H1 (cell line): ENCODE measurements at regions not wholly inside any gene's neighbourhood (a gene's known extent, or its start where the extent isn't known, plus 50 kb on each side); places are given as distances from the start of the nearest gene placed in this dataset.

Experiments
- CTCF ChIA-PET: fragments of 300-600 bp; sonication (Branson Sonifier 250); formaldehyde crosslinking; loops from one replicate; lab custom pipeline; 2021; ENCODE audit not compliant: partially characterized antibody; lab: Charles Lee
- POLR2A ChIA-PET: fragments of 300-600 bp; sonication (Branson Sonifier 250); formaldehyde crosslinking; loops from one replicate; lab custom pipeline; 2021; ENCODE audit warnings: inconsistent platforms; ENCODE audit not compliant: partially characterized antibody; lab: Charles Lee
- DNase-seq, 2 experiments: peaks; one replicate each; pipeline versions ENCODE4 v3.0.0 to v3.0.0-alpha.2; 2010 to 2022; ENCODE audit warnings: low spot score in 2 of 2, low read depth in 1 of 2, mixed read lengths in 1 of 2
- FAIRE-seq: peaks from 2 replicates; lab custom pipeline; 2011; peaks lifted over from hg19 to GRCh38; lab: Jason Lieb, UNC
- H2AFZ ChIP-seq: 2 replicates; pipeline ENCODE4 v1.8.1; 2012; ENCODE audit warnings: low read length, inconsistent platforms
- H2AK5ac ChIP-seq: 2 replicates; pipeline ENCODE4 v1.6.1; 2013; ENCODE audit warnings: low read depth, low read length
- H2BK120ac ChIP-seq: replicated peaks from 2 replicates; pipeline ENCODE3; 2013; ENCODE audit warnings: low read depth, low read length, inconsistent platforms
- H2BK12ac ChIP-seq: 2 replicates; pipeline ENCODE4 v1.6.1; 2013; ENCODE audit warnings: low read depth, low read length
- H2BK15ac ChIP-seq: 2 replicates; pipeline ENCODE4 v1.6.1; 2013; ENCODE audit warnings: low read length
- H2BK20ac ChIP-seq: 2 replicates; pipeline ENCODE4 v1.6.1; 2013; ENCODE audit warnings: low read length
- H2BK5ac ChIP-seq: 2 replicates; pipeline ENCODE4 v1.6.1; 2013; ENCODE audit warnings: low read depth, low read length
- H3K14ac ChIP-seq: 2 replicates; pipeline ENCODE4 v1.6.1; 2013; ENCODE audit warnings: inconsistent platforms; ENCODE audit not compliant: insufficient read length
- H3K18ac ChIP-seq: 2 replicates; pipeline ENCODE4 v1.6.1; 2013; ENCODE audit warnings: low read length; ENCODE audit errors: extremely low read depth
- H3K23ac ChIP-seq: 2 replicates; pipeline ENCODE4 v1.6.1; 2013; ENCODE audit warnings: inconsistent platforms; ENCODE audit not compliant: insufficient read length
- H3K23me2 ChIP-seq: 2 replicates; pipeline ENCODE4 v1.6.1; 2013; ENCODE audit warnings: low read depth, low read length
- H3K27ac ChIP-seq: 2 replicates; pipeline ENCODE4 v1.6.1; 2011; ENCODE audit warnings: low read depth, low read length, inconsistent platforms
- H3K27me3 ChIP-seq, 4 experiments: replicated peaks in 1 of 4; 1 replicate in 1 of 4; 2 replicates in 3 of 4; pipeline versions ENCODE4 v1.6.1 to v1.8.1; 2011 to 2013; ENCODE audit warnings: low read length in 3 of 4, mild to moderate bottlenecking in 3 of 4, inconsistent platforms in 2 of 4, mixed read lengths in 2 of 4, moderate library complexity in 1 of 4; ENCODE audit not compliant: control insufficient read depth in 3 of 4, insufficient read depth in 3 of 4; ENCODE audit errors: extremely low read depth in 1 of 4
- H3K36me3 ChIP-seq, 4 experiments: 2 replicates each; pipeline versions ENCODE4 v1.6.1 to v1.8.1; 2011 to 2013; ENCODE audit warnings: mild to moderate bottlenecking in 4 of 4, low read length in 3 of 4, moderate library complexity in 2 of 4, control low read depth in 1 of 4, inconsistent platforms in 1 of 4; ENCODE audit not compliant: insufficient read depth in 4 of 4, control insufficient read depth in 2 of 4
- H3K4ac ChIP-seq: replicated peaks from 2 replicates; pipeline ENCODE3; 2013; ENCODE audit warnings: low read length, low read depth, mixed read lengths, inconsistent platforms; ENCODE audit not compliant: insufficient read length
- H3K4me1 ChIP-seq, 4 experiments: replicated peaks in 1 of 4; 1 replicate in 1 of 4; 2 replicates in 3 of 4; pipeline versions ENCODE4 v1.6.1 to v1.8.1; 2011 to 2013; ENCODE audit warnings: low read length in 3 of 4, inconsistent platforms in 2 of 4, mixed read lengths in 1 of 4; ENCODE audit not compliant: insufficient read depth in 4 of 4, control insufficient read depth in 3 of 4
- H3K4me2 ChIP-seq, 2 experiments: 2 replicates each; pipeline versions ENCODE4 v1.6.1 to v1.8.1; 2011 to 2013; ENCODE audit warnings: low read depth in 2 of 2, low read length in 2 of 2, control low read depth in 1 of 2, inconsistent platforms in 1 of 2, mild to moderate bottlenecking in 1 of 2; ENCODE audit not compliant: insufficient read depth in 1 of 2
- H3K4me3 ChIP-seq, 4 experiments: fragments of 200-600, 300-600 bp in 1 of 4; sonication (generic), shearing (Covaris generic), sonication (Bioruptor Twin) in 1 of 4; 2 replicates each; pipeline versions ENCODE4 v1.5.1 to v1.8.1; 2011 to 2016; ENCODE audit warnings: low read length in 4 of 4, low read depth in 3 of 4, control low read depth in 2 of 4, inconsistent platforms in 2 of 4, mild to moderate bottlenecking in 2 of 4, mixed read lengths in 1 of 4, moderate library complexity in 1 of 4; ENCODE audit not compliant: insufficient read depth in 2 of 4; ENCODE audit errors: extremely low read depth in 1 of 4
- H3K56ac ChIP-seq: replicated peaks from 2 replicates; pipeline ENCODE3; 2013; ENCODE audit warnings: low read depth, mild to moderate bottlenecking, mixed read lengths, low read length, inconsistent platforms; ENCODE audit not compliant: insufficient read length
- H3K79me1 ChIP-seq: 2 replicates; pipeline ENCODE4 v1.6.1; 2013; ENCODE audit warnings: low read depth, low read length, control low read depth
- H3K79me2 ChIP-seq, 2 experiments: 2 replicates each; pipeline versions ENCODE4 v1.6.1 to v1.8.1; 2012 to 2013; ENCODE audit warnings: low read length in 2 of 2, mild to moderate bottlenecking in 2 of 2, inconsistent platforms in 1 of 2; ENCODE audit not compliant: insufficient read depth in 2 of 2, control insufficient read depth in 1 of 2
- H3K9ac ChIP-seq, 4 experiments: replicated peaks in 1 of 4; 1 replicate in 1 of 4; 2 replicates in 3 of 4; pipeline versions ENCODE4 v1.6.1 to v1.8.1; 2011 to 2013; ENCODE audit warnings: low read depth in 3 of 4, low read length in 3 of 4, control low read depth in 2 of 4, mild to moderate bottlenecking in 2 of 4, moderate library complexity in 2 of 4, inconsistent platforms in 1 of 4; ENCODE audit errors: extremely low read depth in 1 of 4
- H3K9me3 ChIP-seq, 2 experiments: 2 replicates each; pipeline versions ENCODE4 v1.6.1 to v1.8.1; 2012 to 2013; ENCODE audit warnings: mild to moderate bottlenecking in 2 of 2, moderate library complexity in 2 of 2, control low read depth in 1 of 2, inconsistent platforms in 1 of 2, low read depth in 1 of 2, low read length in 1 of 2, mixed read lengths in 1 of 2; ENCODE audit not compliant: insufficient read depth in 2 of 2
- H4K20me1 ChIP-seq, 2 experiments: replicated peaks in 1 of 2; 2 replicates each; pipeline versions ENCODE3 to v1.8.1; 2011 to 2013; ENCODE audit warnings: inconsistent platforms in 2 of 2, low read length in 2 of 2, mild to moderate bottlenecking in 1 of 2; ENCODE audit not compliant: insufficient read depth in 2 of 2, control insufficient read depth in 1 of 2
- H4K5ac ChIP-seq: 2 replicates; pipeline ENCODE4 v1.6.1; 2013; ENCODE audit warnings: low read length, low read depth, mixed read lengths, inconsistent platforms; ENCODE audit not compliant: insufficient read length
- H4K8ac ChIP-seq: 2 replicates; pipeline ENCODE4 v1.8.0; 2013; ENCODE audit warnings: mild to moderate bottlenecking, moderate library complexity, low read length, inconsistent platforms; ENCODE audit not compliant: insufficient read depth; ENCODE audit errors: extremely low read depth
- H4K91ac ChIP-seq: replicated peaks from 2 replicates; pipeline ENCODE3; 2013; ENCODE audit warnings: low read length, mixed read lengths, inconsistent platforms; ENCODE audit not compliant: insufficient read length
- BACH1 ChIP-seq: IDR thresholded peaks from 2 replicates; pipeline ENCODE4 v1.6.1; 2012; ENCODE audit warnings: low read length, improper control_type of control experiment
- CTBP2 ChIP-seq: IDR thresholded peaks from 2 replicates; pipeline ENCODE4 v1.7.0; 2011; ENCODE audit warnings: borderline replicate concordance, mild to moderate bottlenecking, moderate library complexity, mixed read lengths, low read length; ENCODE audit not compliant: insufficient read depth, insufficient read length
- EP300 ChIP-seq, 2 experiments: IDR thresholded peaks; 1 replicate in 1 of 2; 2 replicates in 1 of 2; pipeline ENCODE4 v1.6.1; 2011 to 2012; ENCODE audit warnings: low read depth in 2 of 2, low read length in 2 of 2, mild to moderate bottlenecking in 2 of 2, borderline replicate concordance in 1 of 2, inconsistent platforms in 1 of 2, moderate library complexity in 1 of 2
- EZH2 ChIP-seq: fragments of 200-600 bp; sonication (generic); IDR thresholded peaks from 2 replicates; pipeline ENCODE4 v1.7.1; 2012; ENCODE audit warnings: low read depth, mild to moderate bottlenecking, moderate library complexity, low read length, inconsistent platforms; ENCODE audit not compliant: severe bottlenecking
- GTF2F1 ChIP-seq: IDR thresholded peaks from 2 replicates; pipeline ENCODE4 v1.6.1; 2012; ENCODE audit warnings: low read depth, low read length, improper control_type of control experiment, borderline replicate concordance
- TBP ChIP-seq: IDR thresholded peaks from 2 replicates; pipeline ENCODE4 v1.6.1; 2011; ENCODE audit warnings: low read depth, low read length, improper control_type of control experiment
- WGBS, 2 experiments: shearing (Covaris generic) in 1 of 2; methylation state at CpG; one replicate each; pipeline versions ENCODE4 v1.1.6 to v1.1.7; 2013 to 2015; ENCODE audit warnings: low lambda C conversion rate in 2 of 2, mixed read lengths in 2 of 2, inconsistent platforms in 1 of 2, low coverage in 1 of 2, missing lambda C conversion rate in 1 of 2; ENCODE audit not compliant: insufficient replicate concordance in 2 of 2, insufficient coverage in 1 of 2, insufficient read length in 1 of 2; ENCODE audit errors: extremely low coverage in 1 of 2, missing lambda C conversion rate in 1 of 2; 5-methylcytosine and 5-hydroxymethylcytosine counted together
- TF ChIP-seq, protein P1 (sequence below): IDR thresholded peaks from 2 replicates; pipeline ENCODE4 v1.6.1; 2012; ENCODE audit warnings: low read length, inconsistent platforms
- TF ChIP-seq, protein P2 (sequence below): IDR thresholded peaks from 2 replicates; pipeline ENCODE4 v1.6.1; 2012; ENCODE audit warnings: inconsistent platforms

- H2AFZ ChIP-seq, result no peak overlapping the region
- H3K4me2 ChIP-seq, result no peak overlapping the region
- no peak overlapping the region for H3K56ac ChIP-seq
- no peaks in the 10 kb centered on the region for H3K4me1 ChIP-seq
- H3K36me3 ChIP-seq, result no peaks in the 10 kb centered on the region
- H2BK120ac ChIP-seq, result no peak overlapping the region
- H4K91ac ChIP-seq, result no peak overlapping the region
- H3K79me1 ChIP-seq, result no peaks in the 10 kb centered on the region
- ChIA-PET CTCF (interaction anchor here (0.6 to 1.2 kb wide), 3 partner anchors 10 to 548 kb away, joined by 3 to 4 read pairs (median 3); no protein-coding TSS in a partner anchor), POLR2A (no interaction called here)
- no peak overlapping the region for H3K18ac ChIP-seq
- peaks cover 0 to 2% of the 10 kb centered on the region in 2 experiments; a peak in 1 of 4 replicates for H3K9me3 ChIP-seq
- no peak overlapping the region for H2BK20ac ChIP-seq
- FAIRE-seq, result no peak
- H3K27ac ChIP-seq, result no peak overlapping the region
- H4K5ac ChIP-seq, result no peak overlapping the region
- H2BK12ac ChIP-seq, result no peak overlapping the region
- H4K8ac ChIP-seq, result no peak overlapping the region
- TF ChIP-seq, protein P1, sequence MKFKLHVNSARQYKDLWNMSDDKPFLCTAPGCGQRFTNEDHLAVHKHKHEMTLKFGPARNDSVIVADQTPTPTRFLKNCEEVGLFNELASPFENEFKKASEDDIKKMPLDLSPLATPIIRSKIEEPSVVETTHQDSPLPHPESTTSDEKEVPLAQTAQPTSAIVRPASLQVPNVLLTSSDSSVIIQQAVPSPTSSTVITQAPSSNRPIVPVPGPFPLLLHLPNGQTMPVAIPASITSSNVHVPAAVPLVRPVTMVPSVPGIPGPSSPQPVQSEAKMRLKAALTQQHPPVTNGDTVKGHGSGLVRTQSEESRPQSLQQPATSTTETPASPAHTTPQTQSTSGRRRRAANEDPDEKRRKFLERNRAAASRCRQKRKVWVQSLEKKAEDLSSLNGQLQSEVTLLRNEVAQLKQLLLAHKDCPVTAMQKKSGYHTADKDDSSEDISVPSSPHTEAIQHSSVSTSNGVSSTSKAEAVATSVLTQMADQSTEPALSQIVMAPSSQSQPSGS, result no peak
- TF ChIP-seq CTBP2 (no peak), EZH2 (no peak), TBP (no peak), GTF2F1 (no peak), BACH1 (no peak), EP300 (IDR thresholded peaks at IDR 0.05; ENCODE audit: borderline replicate concordance in 1 of 2, low read depth in 2 of 2, low read length in 2 of 2) (no peak)
- TF ChIP-seq, protein P2, sequence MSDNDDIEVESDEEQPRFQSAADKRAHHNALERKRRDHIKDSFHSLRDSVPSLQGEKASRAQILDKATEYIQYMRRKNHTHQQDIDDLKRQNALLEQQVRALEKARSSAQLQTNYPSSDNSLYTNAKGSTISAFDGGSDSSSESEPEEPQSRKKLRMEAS, result no peak
- no peaks in the 10 kb centered on the region for H3K79me2 ChIP-seq
- H3K4me3 ChIP-seq, result no peak overlapping the region
- H3K23ac ChIP-seq, result no peak overlapping the region
- no peak overlapping the region for H2BK5ac ChIP-seq
- H3K14ac ChIP-seq, result no peak overlapping the region
- H3K27me3 ChIP-seq, result no peaks in the 10 kb centered on the region
- H3K4ac ChIP-seq, result no peak overlapping the region
- no peaks in the 10 kb centered on the region for H3K23me2 ChIP-seq
- no peaks in the 10 kb centered on the region for H4K20me1 ChIP-seq
- H2AK5ac ChIP-seq, result no peak overlapping the region
- no peak overlapping the region for H3K9ac ChIP-seq
- WGBS, 2 experiments, result 89% methylated on average over 2 of the region's 2 CpGs; no CpG with 5 or more reads in 1 of the 2 experiments
- no peak overlapping the region for H2BK15ac ChIP-seq
- no peak for DNase-seq
These were observed 76.8 kb upstream of the RBMS1 start for GRCh38 chr2:160570376-160570775.
